Heart right ventricle (tissue), 16 donors: ENCODE measurements at regions not wholly inside any gene's neighbourhood (a gene's known extent, or its start where the extent isn't known, plus 50 kb on each side); places are given as distances from the start of the nearest gene placed in this dataset.

ENCODE experiments used
- ATAC-seq, 8 donors: fragments of 200-7000 bp; cut with Tn5 transposase; one replicate each; pipeline ENCODE4 v1.9.1; 2020; ENCODE audit warnings: mild to moderate bottlenecking in 8 of 8, moderate library complexity in 8 of 8, moderate number of reproducible peaks in 1 of 8
- DNase-seq, 2 donors: peaks; one replicate each; pipeline ENCODE4 v3.0.0-alpha.2; 2020
- H3K27ac ChIP-seq, 10 donors: fragments of 200-600 bp; sonication (generic) in 2 of 10; one replicate each; pipeline versions ENCODE4 v1.5.0 to v1.8.0; 2020 to 2022; ENCODE audit warnings: mild to moderate bottlenecking in 3 of 10
- H3K27me3 ChIP-seq, 7 donors: fragments of 200-600 bp; one replicate each; pipeline ENCODE4 v1.8.0; 2021 to 2022; ENCODE audit warnings: mild to moderate bottlenecking in 2 of 7
- H3K36me3 ChIP-seq, 9 donors: fragments of 200-600 bp; sonication (generic) in 1 of 9; one replicate each; pipeline versions ENCODE4 v1.5.0 to v1.8.0; 2020 to 2022; ENCODE audit warnings: mild to moderate bottlenecking in 2 of 9
- H3K4me1 ChIP-seq, 9 donors: fragments of 200-600 bp; sonication (generic) in 1 of 9; one replicate each; pipeline versions ENCODE4 v1.5.0 to v1.8.0; 2020 to 2022; ENCODE audit warnings: mild to moderate bottlenecking in 4 of 9
- H3K4me3 ChIP-seq, 10 donors: fragments of 200-600 bp; sonication (generic) in 2 of 10; one replicate each; pipeline versions ENCODE4 v1.5.0 to v1.8.0; 2020 to 2022; ENCODE audit warnings: mild to moderate bottlenecking in 7 of 10, moderate library complexity in 2 of 10
- H3K9me3 ChIP-seq, 11 donors: fragments of 200-600 bp in 10 of 11; sonication (generic) in 2 of 11; one replicate each; pipeline versions ENCODE4 v1.5.0 to v1.8.0; 2013 to 2022; ENCODE audit warnings: mild to moderate bottlenecking in 2 of 11, control low read depth in 1 of 11, moderate library complexity in 1 of 11
- WGBS, 2 donors: extraction: QIAGEN DNeasy Blood & Tissue Kit; methylation state at CpG; one replicate each; pipeline ENCODE4 v1.1.7; 2013; ENCODE audit warnings: inconsistent platforms in 1 of 2; 5-methylcytosine and 5-hydroxymethylcytosine counted together
- intact Hi-C, 10 donors: fragments of 100-400 bp; cut with DNase I; formaldehyde crosslinking; loops; one replicate each; pipeline versions ENCODE4 v1.11.1 to v1.14.2; 2022
- TF ChIP-seq, protein P1 (sequence below), 9 donors: fragments of 200-600 bp; sonication (generic) in 2 of 9; IDR thresholded peaks; one replicate each; pipeline versions ENCODE4 v1.5.0 to v1.8.0; 2021 to 2022; ENCODE audit warnings: antibody characterized with exemption in 9 of 9, mild to moderate bottlenecking in 5 of 9, moderate library complexity in 1 of 9
- donor health status: Arrhythmogenic right ventricular cardiomyopathy.
- donor health status: ischemic (EF 13 %, LVEDD 7.1; RV severe dilation, severe dysfunction).
- donor health status: healthy with polysubstance abuse.
- donor health status: DM: no; HTN: yes; CAD: no.
- donor health status: DM: no; HTN: no; CAD: no.
- donor health status: ischemic (EF 25% LVEDD 6.9; RV normal size, moderate dysfunction).
- donor health status: ischemic (EF 25% LVEDD 5.7; RV mildly dilated, moderate dysfunction).
- donor health status: healthy.
- donor health status: DM: yes; HTN: yes; CAD: no.
- donor health status: Ischemic cardiomyopathy.
- donor health status: ischemic (EF 35%, LVEDD 5.7; RV mildly dilated, moderate dysfunction).
- donor health status: nonischemic (EF 11% LVEDD 7.7; RV severe dilation, severe dysfunction).
- donor health status: DM: yes; HTN: yes; CAD: no.
- donor health status: PGD.
- donor health status: ischemic (EF 29% LVEDD 5.4; RV normal size, mild dysfunction).
- donor health status: nonischemic (EF 23%, LVEDD 6.1; RV moderate dilation, normal function).

DNA sequence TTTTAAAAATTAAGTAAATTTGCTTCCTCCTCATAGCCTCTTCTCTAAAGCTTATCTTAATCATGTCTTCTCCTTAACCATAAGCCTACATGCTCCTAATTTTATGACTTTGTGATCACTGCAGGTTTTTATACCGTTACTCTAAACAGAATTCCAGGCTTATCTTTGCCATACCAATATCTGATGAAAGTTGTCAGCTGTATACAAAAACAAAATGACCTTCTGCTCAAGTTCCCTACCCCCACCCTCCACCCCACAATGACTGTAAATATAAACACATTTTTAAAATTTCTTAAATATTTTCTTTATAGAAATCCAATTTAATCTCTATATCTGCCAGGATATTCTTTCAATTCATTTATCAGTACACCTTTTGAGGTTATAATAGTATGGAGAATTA lies 60.5 kb upstream of the SGK1 start:
- intact Hi-C loops: no loop called here
- H3K27ac ChIP-seq: peak overlapping the region in 2 of 10 donors; percentile 22 to 34
- TF ChIP-seq, protein P1, sequence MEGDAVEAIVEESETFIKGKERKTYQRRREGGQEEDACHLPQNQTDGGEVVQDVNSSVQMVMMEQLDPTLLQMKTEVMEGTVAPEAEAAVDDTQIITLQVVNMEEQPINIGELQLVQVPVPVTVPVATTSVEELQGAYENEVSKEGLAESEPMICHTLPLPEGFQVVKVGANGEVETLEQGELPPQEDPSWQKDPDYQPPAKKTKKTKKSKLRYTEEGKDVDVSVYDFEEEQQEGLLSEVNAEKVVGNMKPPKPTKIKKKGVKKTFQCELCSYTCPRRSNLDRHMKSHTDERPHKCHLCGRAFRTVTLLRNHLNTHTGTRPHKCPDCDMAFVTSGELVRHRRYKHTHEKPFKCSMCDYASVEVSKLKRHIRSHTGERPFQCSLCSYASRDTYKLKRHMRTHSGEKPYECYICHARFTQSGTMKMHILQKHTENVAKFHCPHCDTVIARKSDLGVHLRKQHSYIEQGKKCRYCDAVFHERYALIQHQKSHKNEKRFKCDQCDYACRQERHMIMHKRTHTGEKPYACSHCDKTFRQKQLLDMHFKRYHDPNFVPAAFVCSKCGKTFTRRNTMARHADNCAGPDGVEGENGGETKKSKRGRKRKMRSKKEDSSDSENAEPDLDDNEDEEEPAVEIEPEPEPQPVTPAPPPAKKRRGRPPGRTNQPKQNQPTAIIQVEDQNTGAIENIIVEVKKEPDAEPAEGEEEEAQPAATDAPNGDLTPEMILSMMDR (IDR thresholded peaks at IDR 0.05): no peak
- DNase-seq (no peak), ATAC-seq (no peak)
- WGBS, 2 donors: 81 to 83% methylated on average over 1 of the region's 1 CpG
- H3K36me3 ChIP-seq: no peaks in the 10 kb centered on the region
- peaks cover 0 to 27% (median 5%) of the 10 kb centered on the region in 9 donors for H3K4me1 ChIP-seq
- H3K4me3 ChIP-seq: no peak overlapping the region
- H3K27me3 ChIP-seq: no peaks in the 10 kb centered on the region
- H3K9me3 ChIP-seq: no peaks in the 10 kb centered on the region

DNA sequence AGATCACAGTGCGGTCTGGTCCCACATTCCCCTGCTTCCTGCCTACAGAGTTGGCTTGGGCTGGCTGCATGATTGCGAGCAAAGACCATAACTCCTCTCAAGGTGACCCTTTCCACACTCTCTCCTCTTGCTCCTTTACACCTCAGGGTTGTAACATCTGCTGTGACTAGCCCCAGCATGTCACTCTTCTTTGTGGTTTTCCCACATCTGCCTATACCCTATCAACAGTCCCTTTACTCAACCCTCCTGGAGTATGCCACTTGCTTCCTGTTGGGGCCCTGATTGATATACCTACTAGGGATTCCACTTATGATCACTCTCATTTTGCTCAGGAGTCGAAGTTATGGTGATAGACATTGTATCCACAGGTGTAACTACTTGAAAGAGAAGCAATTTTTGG lies 58.9 kb upstream of the SGK1 start:
- intact Hi-C loops: no loop called here
- 90 to 92% methylated on average over 3 of the region's 3 CpGs for WGBS, 2 donors
- ATAC-seq (no peak), DNase-seq (no peak)
- no peaks in the 10 kb centered on the region for H3K9me3 ChIP-seq
- H3K4me1 ChIP-seq: peaks cover 0 to 43% (median 9%) of the 10 kb centered on the region in 9 donors
- TF ChIP-seq, protein P1 (IDR thresholded peaks at IDR 0.05): no peak
- no peaks in the 10 kb centered on the region for H3K27me3 ChIP-seq
- H3K36me3 ChIP-seq: no peaks in the 10 kb centered on the region
- H3K27ac ChIP-seq: no peak overlapping the region
- H3K4me3 ChIP-seq: no peak overlapping the region

DNA sequence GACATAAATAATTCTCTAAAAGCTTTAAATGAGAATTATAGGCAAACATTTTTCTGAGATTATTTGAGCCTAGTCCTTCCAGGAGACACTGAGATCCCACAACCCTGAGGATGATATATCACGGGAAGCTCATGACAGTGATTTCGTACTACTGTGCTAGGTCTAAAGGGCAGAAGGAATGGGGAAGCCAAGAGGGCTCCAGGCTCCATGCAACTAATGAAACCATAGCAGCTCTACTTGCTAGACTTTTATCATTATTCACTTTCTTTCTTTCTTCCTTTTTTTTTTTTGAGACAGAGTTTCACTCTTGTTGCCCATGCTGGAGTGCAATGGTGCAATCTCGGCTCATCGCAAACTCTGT lies 57.3 kb upstream of the SGK1 start:
- Histone ChIP-seq H3K27ac (peak overlapping the region in 1 of 10 donors; percentile 83), H3K4me1 (peaks cover 0 to 46% (median 9%) of the 10 kb centered on the region in 9 donors)

DNA sequence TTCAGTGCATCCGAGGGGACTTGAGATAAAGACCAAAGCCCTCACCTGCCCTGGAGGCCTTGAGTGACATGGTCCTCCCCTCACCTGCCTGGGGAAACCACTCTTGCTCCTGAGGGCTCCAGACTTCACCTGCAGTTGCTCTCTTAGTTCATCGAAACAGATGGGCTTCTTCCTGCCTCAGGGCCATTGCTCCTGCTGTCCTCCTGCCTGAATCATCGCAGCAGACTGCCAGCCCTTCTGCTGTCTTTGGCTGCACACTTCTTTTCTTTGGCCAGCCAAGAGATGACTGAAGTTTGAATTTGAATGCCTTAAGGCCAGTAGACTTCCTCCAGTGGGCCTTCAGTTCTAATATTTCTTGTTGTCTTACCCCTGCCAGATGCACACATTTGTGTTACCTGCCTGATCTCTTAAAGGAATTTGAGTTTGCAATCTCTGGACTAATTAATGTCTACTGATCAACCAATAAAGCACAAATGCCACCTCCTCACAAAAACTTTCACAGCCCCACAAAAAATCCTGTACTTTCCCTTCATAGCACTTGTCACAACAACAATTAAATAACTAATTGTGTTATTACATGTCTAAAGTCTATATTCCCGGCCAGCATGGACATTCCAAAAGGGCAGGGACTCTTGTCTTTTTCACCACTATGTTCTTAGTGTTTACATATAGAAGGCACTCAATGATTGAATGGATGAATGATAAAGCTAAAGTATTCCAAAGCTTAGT lies 56.7 kb upstream of the SGK1 start:
- Histone ChIP-seq H3K36me3 (no peaks in the 10 kb centered on the region), H3K27me3 (no peaks in the 10 kb centered on the region), H3K4me1 (peaks cover 0 to 43% (median 9%) of the 10 kb centered on the region in 9 donors), H3K9me3 (no peaks in the 10 kb centered on the region), H3K27ac (peak overlapping the region in 4 of 10 donors; percentile 48 to 83 (median 56)), H3K4me3 (no peak overlapping the region)
- ATAC-seq (peak in 2 of 8 donors; percentile 24 to 52), DNase-seq (no peak)
- TF ChIP-seq, protein P1 (IDR thresholded peaks at IDR 0.05): no peak
- intact Hi-C loops: no loop called here
- 79 to 90% methylated on average over 4 of the region's 4 CpGs for WGBS, 2 donors

More for the DNA sequence above, 57.3 kb upstream of the SGK1 start:
- H3K27me3 ChIP-seq: no peaks in the 10 kb centered on the region
- TF ChIP-seq, protein P1 (IDR thresholded peaks at IDR 0.05): no peak
- DNase-seq: no peak
- intact Hi-C loops: no loop called here
- no peaks in the 10 kb centered on the region for H3K9me3 ChIP-seq
- no peak for ATAC-seq
- no peak overlapping the region for H3K4me3 ChIP-seq
- H3K36me3 ChIP-seq: no peaks in the 10 kb centered on the region
- WGBS, 2 donors: 96 to 98% methylated on average over 4 of the region's 4 CpGs
